RWPE1 (cell line): ENCODE measurements at regions not wholly inside any gene's neighbourhood (a gene's known extent, or its start where the extent isn't known, plus 50 kb on each side); places are given as distances from the start of the nearest gene placed in this dataset.

Experiments
- CTCF ChIA-PET: fragments of 350-600 bp; sonication (Branson Sonifier 250); formaldehyde crosslinking; extraction: SDS; loops from one replicate; lab custom pipeline; 2021; lab: Yijun Ruan, JAX
- POLR2A ChIA-PET: fragments of 400-600 bp; formaldehyde crosslinking; extraction: SDS; loops from one replicate; lab custom pipeline; 2020; ENCODE audit warnings: antibody characterized with exemption; ENCODE audit not compliant: low non-redundant PET; lab: Yijun Ruan, JAX
- DNase-seq: peaks from one replicate; pipeline ENCODE4 v3.0.0; 2012; ENCODE audit warnings: low spot score
- H3K27ac ChIP-seq: fragments of 450-650 bp; 2 replicates; pipeline ENCODE4 v1.5.1; 2017
- TF ChIP-seq, protein P1 (sequence below): fragments of 450-650 bp; conservative IDR thresholded peaks from 2 replicates; pipeline ENCODE4 v1.5.1; 2017; ENCODE audit warnings: low read depth, mild to moderate bottlenecking

DNA sequence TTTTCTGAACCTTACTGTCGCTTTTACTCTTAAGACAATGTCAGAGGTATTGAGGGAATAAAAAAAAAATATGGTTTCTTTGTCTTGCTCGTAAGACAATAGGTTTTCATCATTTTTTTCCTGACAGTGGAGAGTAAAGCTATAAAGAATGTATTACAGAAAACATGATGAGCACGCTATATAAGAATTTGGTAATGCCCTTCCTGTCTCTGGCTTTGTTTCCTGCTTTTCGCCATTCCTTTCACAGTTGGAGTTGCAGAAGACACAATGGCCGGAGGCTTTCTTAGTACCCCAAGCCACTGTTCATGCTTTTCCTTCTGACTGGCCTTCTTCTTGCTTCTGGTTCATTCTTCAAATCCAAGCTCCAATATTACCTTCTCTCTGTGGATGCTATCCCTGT lies 101.0 kb upstream of the DACH1 start:
- ChIA-PET CTCF (no interaction called here), POLR2A (no interaction called here)
- TF ChIP-seq, protein P1, sequence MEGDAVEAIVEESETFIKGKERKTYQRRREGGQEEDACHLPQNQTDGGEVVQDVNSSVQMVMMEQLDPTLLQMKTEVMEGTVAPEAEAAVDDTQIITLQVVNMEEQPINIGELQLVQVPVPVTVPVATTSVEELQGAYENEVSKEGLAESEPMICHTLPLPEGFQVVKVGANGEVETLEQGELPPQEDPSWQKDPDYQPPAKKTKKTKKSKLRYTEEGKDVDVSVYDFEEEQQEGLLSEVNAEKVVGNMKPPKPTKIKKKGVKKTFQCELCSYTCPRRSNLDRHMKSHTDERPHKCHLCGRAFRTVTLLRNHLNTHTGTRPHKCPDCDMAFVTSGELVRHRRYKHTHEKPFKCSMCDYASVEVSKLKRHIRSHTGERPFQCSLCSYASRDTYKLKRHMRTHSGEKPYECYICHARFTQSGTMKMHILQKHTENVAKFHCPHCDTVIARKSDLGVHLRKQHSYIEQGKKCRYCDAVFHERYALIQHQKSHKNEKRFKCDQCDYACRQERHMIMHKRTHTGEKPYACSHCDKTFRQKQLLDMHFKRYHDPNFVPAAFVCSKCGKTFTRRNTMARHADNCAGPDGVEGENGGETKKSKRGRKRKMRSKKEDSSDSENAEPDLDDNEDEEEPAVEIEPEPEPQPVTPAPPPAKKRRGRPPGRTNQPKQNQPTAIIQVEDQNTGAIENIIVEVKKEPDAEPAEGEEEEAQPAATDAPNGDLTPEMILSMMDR = no peak
- DNase-seq = no peak
- H3K27ac ChIP-seq = no peak overlapping the region

DNA sequence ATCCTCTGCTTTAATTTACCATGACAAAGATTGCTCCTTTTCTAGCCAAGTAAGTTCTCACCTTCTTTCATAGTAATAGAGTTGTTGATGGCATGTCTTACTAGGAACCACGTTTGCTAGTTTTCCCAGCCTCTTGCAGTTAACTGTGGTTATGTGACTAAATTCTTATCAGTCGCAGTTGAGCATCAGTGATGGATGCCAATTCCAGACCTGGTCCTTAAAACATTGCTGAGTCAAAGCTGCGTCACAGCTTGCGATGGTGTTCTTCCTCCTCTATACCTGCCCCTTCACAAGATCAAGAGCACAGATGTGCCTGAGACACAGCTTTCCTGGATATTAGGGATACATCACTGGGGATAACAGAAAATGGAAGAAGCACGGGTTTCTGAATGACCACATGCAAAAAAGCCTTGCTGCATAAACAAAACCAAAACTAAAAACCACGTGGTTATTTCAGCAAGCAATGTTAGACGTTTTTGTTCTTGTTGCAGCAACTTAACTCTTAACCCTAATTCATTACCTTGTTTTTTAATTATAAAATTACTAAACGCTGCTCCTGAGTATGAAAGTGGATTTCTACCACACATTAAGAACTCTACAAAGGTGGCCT lies 97.6 kb upstream of the DACH1 start:
- no peak overlapping the region for H3K27ac ChIP-seq
- POLR2A ChIA-PET = no interaction called here
- CTCF ChIA-PET = no interaction called here
- no peak for DNase-seq
- TF ChIP-seq, protein P1 = no peak

DNA sequence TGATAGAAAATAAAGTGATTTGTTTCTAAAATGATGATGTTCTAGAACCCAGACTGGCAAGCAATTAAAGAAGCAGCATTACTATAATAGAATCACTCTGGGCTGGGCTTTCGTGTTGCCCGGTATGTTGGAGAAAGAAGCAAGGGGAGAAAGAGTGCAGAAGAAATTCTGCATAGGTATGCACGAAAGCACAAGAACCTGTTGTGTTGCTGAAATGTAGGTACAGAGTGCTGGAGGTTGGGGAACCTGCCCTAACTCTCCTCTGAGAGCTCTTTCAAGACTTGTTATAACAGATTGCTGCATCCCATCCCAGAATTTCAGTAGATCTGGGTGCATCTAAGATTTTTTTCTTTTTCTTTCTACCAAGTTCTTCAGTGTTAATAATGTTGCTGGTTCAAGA lies 95.7 kb upstream of the DACH1 start:
- TF ChIP-seq, protein P1 = no peak
- no peak for DNase-seq
- POLR2A ChIA-PET = no interaction called here
- no peak overlapping the region for H3K27ac ChIP-seq
- CTCF ChIA-PET = no interaction called here

DNA sequence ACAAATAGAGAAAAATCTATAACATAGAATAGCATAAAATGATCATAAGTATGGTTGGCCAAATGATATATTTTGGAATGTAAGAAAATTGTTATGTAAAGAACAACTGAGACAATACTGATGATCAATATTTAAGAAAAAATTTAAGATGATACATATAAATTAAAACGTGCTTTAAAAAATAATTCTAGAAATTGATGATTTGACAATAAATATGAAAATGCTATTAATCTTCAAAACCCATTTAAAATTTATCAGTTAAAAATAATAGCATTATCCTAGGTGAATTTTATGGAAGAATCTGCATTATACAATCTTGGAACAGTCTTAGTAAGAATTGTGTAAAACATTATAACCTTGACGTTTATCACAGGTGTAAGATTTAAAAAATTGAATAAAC lies 95.1 kb upstream of the DACH1 start:
- TF ChIP-seq, protein P1 = no peak
- no peak overlapping the region for H3K27ac ChIP-seq
- no peak for DNase-seq
- CTCF ChIA-PET = no interaction called here
- POLR2A ChIA-PET = no interaction called here

DNA sequence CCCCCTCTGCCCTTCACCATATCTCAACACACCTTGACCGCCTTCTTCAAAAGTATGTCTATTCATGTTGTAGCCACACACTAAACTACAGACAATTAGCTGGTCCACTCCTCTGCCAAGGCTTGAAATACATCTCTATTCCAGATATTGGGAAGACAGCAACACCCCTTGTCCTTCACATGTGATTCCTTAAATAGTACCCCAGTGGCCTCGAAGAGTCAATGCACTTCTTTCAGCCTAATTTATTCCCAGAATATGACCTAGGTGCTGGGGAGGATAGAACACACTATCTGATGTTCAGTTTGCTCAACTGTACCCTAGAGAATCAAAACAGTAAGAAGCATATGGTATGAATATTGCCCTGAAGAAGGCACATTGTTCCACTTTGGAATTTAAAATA lies 82.4 kb upstream of the DACH1 start:
- POLR2A ChIA-PET = no interaction called here
- CTCF ChIA-PET = no interaction called here

DNA sequence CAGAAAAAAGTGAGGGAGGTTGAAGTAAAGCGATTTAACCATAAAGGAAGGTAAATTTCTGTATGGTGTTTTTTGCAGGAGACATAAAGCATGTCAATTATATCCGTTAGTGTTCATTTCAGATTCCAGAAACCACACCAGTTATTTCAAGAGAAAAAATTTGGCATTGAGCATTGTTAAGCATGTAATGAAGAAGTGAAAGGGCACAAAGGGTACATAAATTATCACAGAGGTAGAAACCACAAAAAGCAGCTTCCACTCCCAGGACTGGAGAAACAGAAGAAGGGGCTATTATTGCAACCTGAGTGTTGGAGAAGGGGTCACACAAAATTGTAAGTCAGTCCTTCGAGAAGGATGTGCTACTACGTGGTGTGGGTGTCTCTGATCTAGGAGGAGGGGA lies 72.2 kb upstream of the DACH1 start:
- ChIA-PET POLR2A (no interaction called here), CTCF (no interaction called here)
- no peak overlapping the region for H3K27ac ChIP-seq
- TF ChIP-seq, protein P1 = no peak
- no peak for DNase-seq

More for the DNA sequence above, 82.4 kb upstream of the DACH1 start:
- DNase-seq = no peak
- no peak overlapping the region for H3K27ac ChIP-seq
- TF ChIP-seq, protein P1 = no peak
